ENCODE measurements at regions not wholly inside any gene's neighbourhood (a gene's known extent, or its start where the extent isn't known, plus 50 kb on each side); places are given as distances from the start of the nearest gene placed in this dataset.

GRCh38 chr4:54571293-54572151 lies 86.2 kb upstream of the KIT start (continued):
- no peak for TF ChIP-seq SNAPC5 (CRISPR knock-in tag; IDR thresholded peaks at IDR 0.05)
- TF ChIP-seq ZNF764 (CRISPR knock-in tag; IDR thresholded peaks at IDR 0.05; ENCODE audit: low read depth), result no peak
- peak; percentile 70 for TF ChIP-seq TSHZ1 (CRISPR knock-in tag; IDR thresholded peaks at IDR 0.05)
- TF ChIP-seq HDGF (IDR thresholded peaks at IDR 0.05), result no peak
- peak; percentile 22; the same call in 1 of the 2 replicates for TF ChIP-seq AFF4 (CRISPR knock-in tag; IDR thresholded peaks at IDR 0.05)
- no peak for TF ChIP-seq CBX2 (IDR thresholded peaks at IDR 0.05; ENCODE audit: insufficient read depth, low read length, poor library complexity, severe bottlenecking)
- no peak for TF ChIP-seq ETV5 (CRISPR knock-in tag; IDR thresholded peaks at IDR 0.05; ENCODE audit: low read depth)
- TF ChIP-seq OTX1 (CRISPR knock-in tag; IDR thresholded peaks at IDR 0.05), result peak; percentile 68; the same call in 1 of the 2 replicates
- TF ChIP-seq ZBTB9 (CRISPR knock-in tag; IDR thresholded peaks at IDR 0.05), result peak; percentile 74; the same call in 1 of the 2 replicates
- TF ChIP-seq POLR2B (IDR thresholded peaks at IDR 0.05; ENCODE audit: low read depth, partially characterized antibody), result no peak
- peak; percentile 81; the same call in 1 of the 2 replicates for TF ChIP-seq MTA3 (IDR thresholded peaks at IDR 0.05; ENCODE audit: borderline replicate concordance)
- TF ChIP-seq XRCC5 (IDR thresholded peaks at IDR 0.05; ENCODE audit: low read depth, low read length), result no peak
- TF ChIP-seq ZKSCAN8 (CRISPR knock-in tag; IDR thresholded peaks at IDR 0.05), result peak; percentile 88
- TF ChIP-seq ELK3 (CRISPR knock-in tag; IDR thresholded peaks at IDR 0.05), result no peak
- TF ChIP-seq HMBOX1 (IDR thresholded peaks at IDR 0.05), result peak; percentile 79; the same call in 1 of the 2 replicates
- TF ChIP-seq HEY1 (CRISPR knock-in tag; IDR thresholded peaks at IDR 0.05; ENCODE audit: borderline replicate concordance), result no peak
